22Rv1 (cell line): ENCODE measurements at regions not wholly inside any gene's neighbourhood (a gene's known extent, or its start where the extent isn't known, plus 50 kb on each side); places are given as distances from the start of the nearest gene placed in this dataset.

Experiments
- ZFX ChIP-seq: fragments of 450-650 bp; IDR thresholded peaks from 2 replicates; pipeline ENCODE4 v1.6.1; 2017; ENCODE audit warnings: antibody characterized with exemption, borderline replicate concordance
- TF ChIP-seq, protein P1 (sequence below): fragments of 450-650 bp; IDR thresholded peaks from 2 replicates; pipeline ENCODE4 v1.5.1; 2017; ENCODE audit warnings: mild to moderate bottlenecking

GRCh38 chr20:6663104-6663503 lies 104.4 kb upstream of the BMP2 start:
- TF ChIP-seq, protein P1, sequence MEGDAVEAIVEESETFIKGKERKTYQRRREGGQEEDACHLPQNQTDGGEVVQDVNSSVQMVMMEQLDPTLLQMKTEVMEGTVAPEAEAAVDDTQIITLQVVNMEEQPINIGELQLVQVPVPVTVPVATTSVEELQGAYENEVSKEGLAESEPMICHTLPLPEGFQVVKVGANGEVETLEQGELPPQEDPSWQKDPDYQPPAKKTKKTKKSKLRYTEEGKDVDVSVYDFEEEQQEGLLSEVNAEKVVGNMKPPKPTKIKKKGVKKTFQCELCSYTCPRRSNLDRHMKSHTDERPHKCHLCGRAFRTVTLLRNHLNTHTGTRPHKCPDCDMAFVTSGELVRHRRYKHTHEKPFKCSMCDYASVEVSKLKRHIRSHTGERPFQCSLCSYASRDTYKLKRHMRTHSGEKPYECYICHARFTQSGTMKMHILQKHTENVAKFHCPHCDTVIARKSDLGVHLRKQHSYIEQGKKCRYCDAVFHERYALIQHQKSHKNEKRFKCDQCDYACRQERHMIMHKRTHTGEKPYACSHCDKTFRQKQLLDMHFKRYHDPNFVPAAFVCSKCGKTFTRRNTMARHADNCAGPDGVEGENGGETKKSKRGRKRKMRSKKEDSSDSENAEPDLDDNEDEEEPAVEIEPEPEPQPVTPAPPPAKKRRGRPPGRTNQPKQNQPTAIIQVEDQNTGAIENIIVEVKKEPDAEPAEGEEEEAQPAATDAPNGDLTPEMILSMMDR = no peak
- TF ChIP-seq ZFX = no peak
